ENCODE measurements at regions not wholly inside any gene's neighbourhood (a gene's known extent, or its start where the extent isn't known, plus 50 kb on each side); places are given as distances from the start of the nearest gene placed in this dataset.

DNA sequence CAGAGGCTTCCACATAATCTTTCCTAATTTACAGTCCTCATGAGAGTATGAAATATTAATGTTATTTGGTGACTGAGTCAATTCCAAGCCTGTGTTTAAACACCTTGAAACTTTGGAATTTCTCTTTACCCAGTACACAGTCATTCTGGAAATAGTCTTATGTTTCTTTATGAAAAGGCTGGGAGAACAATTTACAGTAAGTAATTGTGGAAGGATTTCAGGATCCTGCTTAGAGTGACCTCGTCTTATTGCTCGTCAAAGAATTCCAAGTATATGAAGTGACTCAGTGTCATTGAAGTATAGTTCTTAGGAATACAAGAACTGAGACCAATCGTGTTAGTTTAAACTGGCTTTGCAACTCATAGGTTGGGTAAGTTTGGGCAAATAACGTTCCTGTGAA is 634.2 kb downstream of the SLC16A7 start:
- no peak overlapping the region for H3K4me3 Mint-ChIP-seq
- H3K36me3 Mint-ChIP-seq = no peaks in the 10 kb centered on the region
- no peak for DNase-seq (ENCODE audit: low spot score)
- no peak overlapping the region for H3K27ac Mint-ChIP-seq
- H3K27me3 Mint-ChIP-seq (ENCODE audit: low read depth) = no peaks in the 10 kb centered on the region
- ATAC-seq = no peak
- H3K4me1 Mint-ChIP-seq = peaks cover 16% of the 10 kb centered on the region
- ChIA-PET POLR2A (no interaction called here), CTCF (no interaction called here)
- TF ChIP-seq CREB1 (CRISPR knock-in tag; IDR thresholded peaks at IDR 0.05) (no peak), ZNF532 (CRISPR knock-in tag; IDR thresholded peaks at IDR 0.05; ENCODE audit: borderline replicate concordance) (no peak), MXD4 (CRISPR knock-in tag; IDR thresholded peaks at IDR 0.05; ENCODE audit: borderline replicate concordance) (no peak), ZNF281 (CRISPR knock-in tag; IDR thresholded peaks at IDR 0.05) (no peak), HMGA2 (CRISPR knock-in tag; IDR thresholded peaks at IDR 0.05) (no peak), SMAD4 (CRISPR knock-in tag; IDR thresholded peaks at IDR 0.05) (no peak), FOXP4 (CRISPR knock-in tag; IDR thresholded peaks at IDR 0.05) (no peak), NFYB (CRISPR knock-in tag; conservative IDR thresholded peaks at IDR 0.05; ENCODE audit: low read depth) (no peak), ATF1 (CRISPR knock-in tag; IDR thresholded peaks at IDR 0.05) (no peak), KAT7 (CRISPR knock-in tag; IDR thresholded peaks at IDR 0.05; ENCODE audit: borderline replicate concordance) (no peak), ZBTB21 (CRISPR knock-in tag; IDR thresholded peaks at IDR 0.05; ENCODE audit: borderline replicate concordance) (no peak)
- TF ChIP-seq, protein P1, sequence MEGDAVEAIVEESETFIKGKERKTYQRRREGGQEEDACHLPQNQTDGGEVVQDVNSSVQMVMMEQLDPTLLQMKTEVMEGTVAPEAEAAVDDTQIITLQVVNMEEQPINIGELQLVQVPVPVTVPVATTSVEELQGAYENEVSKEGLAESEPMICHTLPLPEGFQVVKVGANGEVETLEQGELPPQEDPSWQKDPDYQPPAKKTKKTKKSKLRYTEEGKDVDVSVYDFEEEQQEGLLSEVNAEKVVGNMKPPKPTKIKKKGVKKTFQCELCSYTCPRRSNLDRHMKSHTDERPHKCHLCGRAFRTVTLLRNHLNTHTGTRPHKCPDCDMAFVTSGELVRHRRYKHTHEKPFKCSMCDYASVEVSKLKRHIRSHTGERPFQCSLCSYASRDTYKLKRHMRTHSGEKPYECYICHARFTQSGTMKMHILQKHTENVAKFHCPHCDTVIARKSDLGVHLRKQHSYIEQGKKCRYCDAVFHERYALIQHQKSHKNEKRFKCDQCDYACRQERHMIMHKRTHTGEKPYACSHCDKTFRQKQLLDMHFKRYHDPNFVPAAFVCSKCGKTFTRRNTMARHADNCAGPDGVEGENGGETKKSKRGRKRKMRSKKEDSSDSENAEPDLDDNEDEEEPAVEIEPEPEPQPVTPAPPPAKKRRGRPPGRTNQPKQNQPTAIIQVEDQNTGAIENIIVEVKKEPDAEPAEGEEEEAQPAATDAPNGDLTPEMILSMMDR (IDR thresholded peaks at IDR 0.05) = no peak
- TF ChIP-seq, protein P2, sequence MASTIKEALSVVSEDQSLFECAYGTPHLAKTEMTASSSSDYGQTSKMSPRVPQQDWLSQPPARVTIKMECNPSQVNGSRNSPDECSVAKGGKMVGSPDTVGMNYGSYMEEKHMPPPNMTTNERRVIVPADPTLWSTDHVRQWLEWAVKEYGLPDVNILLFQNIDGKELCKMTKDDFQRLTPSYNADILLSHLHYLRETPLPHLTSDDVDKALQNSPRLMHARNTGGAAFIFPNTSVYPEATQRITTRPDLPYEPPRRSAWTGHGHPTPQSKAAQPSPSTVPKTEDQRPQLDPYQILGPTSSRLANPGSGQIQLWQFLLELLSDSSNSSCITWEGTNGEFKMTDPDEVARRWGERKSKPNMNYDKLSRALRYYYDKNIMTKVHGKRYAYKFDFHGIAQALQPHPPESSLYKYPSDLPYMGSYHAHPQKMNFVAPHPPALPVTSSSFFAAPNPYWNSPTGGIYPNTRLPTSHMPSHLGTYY (CRISPR knock-in tag; IDR thresholded peaks at IDR 0.05) = no peak
- TF ChIP-seq, protein P3, sequence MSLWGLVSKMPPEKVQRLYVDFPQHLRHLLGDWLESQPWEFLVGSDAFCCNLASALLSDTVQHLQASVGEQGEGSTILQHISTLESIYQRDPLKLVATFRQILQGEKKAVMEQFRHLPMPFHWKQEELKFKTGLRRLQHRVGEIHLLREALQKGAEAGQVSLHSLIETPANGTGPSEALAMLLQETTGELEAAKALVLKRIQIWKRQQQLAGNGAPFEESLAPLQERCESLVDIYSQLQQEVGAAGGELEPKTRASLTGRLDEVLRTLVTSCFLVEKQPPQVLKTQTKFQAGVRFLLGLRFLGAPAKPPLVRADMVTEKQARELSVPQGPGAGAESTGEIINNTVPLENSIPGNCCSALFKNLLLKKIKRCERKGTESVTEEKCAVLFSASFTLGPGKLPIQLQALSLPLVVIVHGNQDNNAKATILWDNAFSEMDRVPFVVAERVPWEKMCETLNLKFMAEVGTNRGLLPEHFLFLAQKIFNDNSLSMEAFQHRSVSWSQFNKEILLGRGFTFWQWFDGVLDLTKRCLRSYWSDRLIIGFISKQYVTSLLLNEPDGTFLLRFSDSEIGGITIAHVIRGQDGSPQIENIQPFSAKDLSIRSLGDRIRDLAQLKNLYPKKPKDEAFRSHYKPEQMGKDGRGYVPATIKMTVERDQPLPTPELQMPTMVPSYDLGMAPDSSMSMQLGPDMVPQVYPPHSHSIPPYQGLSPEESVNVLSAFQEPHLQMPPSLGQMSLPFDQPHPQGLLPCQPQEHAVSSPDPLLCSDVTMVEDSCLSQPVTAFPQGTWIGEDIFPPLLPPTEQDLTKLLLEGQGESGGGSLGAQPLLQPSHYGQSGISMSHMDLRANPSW (CRISPR knock-in tag; conservative IDR thresholded peaks at IDR 0.05; ENCODE audit: low read depth) = no peak
- TF ChIP-seq, protein P4, sequence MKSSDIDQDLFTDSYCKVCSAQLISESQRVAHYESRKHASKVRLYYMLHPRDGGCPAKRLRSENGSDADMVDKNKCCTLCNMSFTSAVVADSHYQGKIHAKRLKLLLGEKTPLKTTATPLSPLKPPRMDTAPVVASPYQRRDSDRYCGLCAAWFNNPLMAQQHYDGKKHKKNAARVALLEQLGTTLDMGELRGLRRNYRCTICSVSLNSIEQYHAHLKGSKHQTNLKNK (CRISPR knock-in tag; IDR thresholded peaks at IDR 0.05) = no peak
- TF ChIP-seq, protein P5, sequence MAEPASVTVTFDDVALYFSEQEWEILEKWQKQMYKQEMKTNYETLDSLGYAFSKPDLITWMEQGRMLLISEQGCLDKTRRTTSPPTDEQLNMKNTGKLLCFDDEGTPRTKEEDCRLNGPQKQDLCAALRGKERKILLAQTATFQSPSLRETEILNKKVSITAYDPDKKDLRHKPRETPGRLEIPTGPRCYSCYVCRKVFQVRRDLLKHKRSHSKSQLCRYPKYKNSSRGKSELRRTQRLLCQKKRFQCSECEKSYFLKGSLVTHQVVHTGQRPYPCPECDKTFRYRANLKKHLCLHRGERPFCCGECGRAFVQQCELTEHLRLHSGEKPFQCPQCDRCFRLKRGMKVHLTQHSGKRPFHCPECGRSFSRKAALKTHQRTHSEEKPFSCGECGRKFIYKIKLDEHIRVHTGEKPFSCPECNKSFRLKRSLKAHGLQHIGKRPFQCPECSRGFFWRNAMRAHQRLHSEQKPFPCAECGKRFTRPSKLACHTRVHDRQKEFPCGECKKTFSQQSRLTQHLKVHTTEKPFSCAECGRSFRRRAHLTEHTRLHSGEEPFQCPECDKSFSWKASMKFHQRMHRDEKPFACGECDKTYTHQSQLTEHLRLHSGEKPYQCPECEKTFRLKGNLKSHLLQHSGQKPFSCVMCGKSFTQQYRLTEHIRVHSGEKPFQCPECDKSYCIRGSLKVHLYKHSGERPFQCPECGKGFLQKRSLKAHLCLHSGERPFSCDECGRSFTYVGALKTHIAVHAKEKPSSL (CRISPR knock-in tag; conservative IDR thresholded peaks at IDR 0.05) = no peak
- H3K9me3 Mint-ChIP-seq = peaks cover 25% of the 10 kb centered on the region; the same call in 1 of the 2 replicates
